MM.1S (cell line): ENCODE measurements at regions not wholly inside any gene's neighbourhood (a gene's known extent, or its start where the extent isn't known, plus 50 kb on each side); places are given as distances from the start of the nearest gene placed in this dataset.

Experiments used
- EZH2phosphoT487 ChIP-seq: fragments of 300-600 bp; sonication (generic); IDR thresholded peaks from 2 replicates; pipeline ENCODE4 v1.6.1; 2018; ENCODE audit warnings: antibody characterized with exemption, low read length
- TF ChIP-seq, protein P1 (sequence below): fragments of 300-600 bp; sonication (generic); IDR thresholded peaks from 2 replicates; pipeline ENCODE4 v1.5.1; 2016; ENCODE audit warnings: antibody characterized with exemption, low read length, mixed read lengths

DNA sequence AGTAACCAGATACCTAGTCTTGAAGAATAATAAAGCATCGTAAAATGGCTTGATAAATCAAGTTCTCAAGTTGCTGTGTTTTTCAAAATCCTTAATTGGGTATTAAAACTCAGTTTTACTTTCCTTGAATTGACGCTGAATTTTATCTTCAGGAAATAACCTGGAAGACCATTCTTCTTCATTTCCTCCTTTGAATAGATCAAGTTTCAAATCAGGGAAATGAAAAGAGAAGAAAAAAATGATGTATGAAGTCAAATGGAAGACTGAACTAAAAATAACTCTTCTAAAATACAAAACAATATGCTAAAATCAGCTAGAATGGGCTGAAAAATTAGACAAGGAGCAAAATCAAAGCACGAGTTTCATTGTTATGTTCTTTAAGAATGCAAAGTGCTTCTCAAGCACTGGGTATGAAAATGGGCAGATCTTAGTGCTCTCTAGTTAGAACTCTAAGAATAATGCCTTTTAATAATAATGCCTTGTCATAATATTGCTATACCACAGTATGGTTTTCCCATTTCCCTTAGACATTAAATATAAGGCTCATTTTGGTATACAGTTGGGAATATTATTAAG, 54.6 kb upstream of the CLEC14A start:
- TF ChIP-seq, protein P1, sequence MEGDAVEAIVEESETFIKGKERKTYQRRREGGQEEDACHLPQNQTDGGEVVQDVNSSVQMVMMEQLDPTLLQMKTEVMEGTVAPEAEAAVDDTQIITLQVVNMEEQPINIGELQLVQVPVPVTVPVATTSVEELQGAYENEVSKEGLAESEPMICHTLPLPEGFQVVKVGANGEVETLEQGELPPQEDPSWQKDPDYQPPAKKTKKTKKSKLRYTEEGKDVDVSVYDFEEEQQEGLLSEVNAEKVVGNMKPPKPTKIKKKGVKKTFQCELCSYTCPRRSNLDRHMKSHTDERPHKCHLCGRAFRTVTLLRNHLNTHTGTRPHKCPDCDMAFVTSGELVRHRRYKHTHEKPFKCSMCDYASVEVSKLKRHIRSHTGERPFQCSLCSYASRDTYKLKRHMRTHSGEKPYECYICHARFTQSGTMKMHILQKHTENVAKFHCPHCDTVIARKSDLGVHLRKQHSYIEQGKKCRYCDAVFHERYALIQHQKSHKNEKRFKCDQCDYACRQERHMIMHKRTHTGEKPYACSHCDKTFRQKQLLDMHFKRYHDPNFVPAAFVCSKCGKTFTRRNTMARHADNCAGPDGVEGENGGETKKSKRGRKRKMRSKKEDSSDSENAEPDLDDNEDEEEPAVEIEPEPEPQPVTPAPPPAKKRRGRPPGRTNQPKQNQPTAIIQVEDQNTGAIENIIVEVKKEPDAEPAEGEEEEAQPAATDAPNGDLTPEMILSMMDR, result no peak
- TF ChIP-seq EZH2phosphoT487, result no peak
